ENCODE measurements at regions not wholly inside any gene's neighbourhood (a gene's known extent, or its start where the extent isn't known, plus 50 kb on each side); places are given as distances from the start of the nearest gene placed in this dataset.

- no peak for DNase-seq
Observed at GRCh38 chr2:237150186-237150585, 64.5 kb downstream of the COPS8 start.

- no peak for DNase-seq
Observed at GRCh38 chr2:237150831-237151375, 65.2 kb downstream of the COPS8 start.

- DNase-seq = no peak
Observed at GRCh38 chr2:237152361-237152760, 66.7 kb downstream of the COPS8 start.

- DNase-seq = no peak
Observed at GRCh38 chr2:237153181-237153580, 67.5 kb downstream of the COPS8 start.

GRCh38 chr2:237154082-237154638 is 68.5 kb downstream of the COPS8 start:
- DNase-seq = no peak

- no peak for DNase-seq
Observed at GRCh38 chr2:237154884-237155851, 69.5 kb downstream of the COPS8 start.

- DNase-seq = peak; percentile 55
Observed at GRCh38 chr2:237156031-237156856, 70.6 kb downstream of the COPS8 start.

- no peak for DNase-seq
Observed at GRCh38 chr2:237156857-237157779, 71.4 kb downstream of the COPS8 start.

- DNase-seq = no peak
Observed at GRCh38 chr2:237157780-237158102, 72.1 kb downstream of the COPS8 start.

- no peak for DNase-seq
Observed at GRCh38 chr2:237158194-237158593, 72.5 kb downstream of the COPS8 start.

- no peak for DNase-seq
Observed at GRCh38 chr2:237159006-237159911, 73.6 kb downstream of the COPS8 start.

- DNase-seq = no peak
Observed at GRCh38 chr2:237160271-237160919, 74.7 kb downstream of the COPS8 start.

GRCh38 chr2:237161189-237161588 is 75.5 kb downstream of the COPS8 start:
- no peak for DNase-seq

- DNase-seq = no peak
Observed at GRCh38 chr2:237162959-237163358, 77.3 kb downstream of the COPS8 start.

- no peak for DNase-seq
Observed at GRCh38 chr2:237164474-237165042, 78.9 kb downstream of the COPS8 start.

GRCh38 chr2:237165405-237166276 is 80.0 kb downstream of the COPS8 start:
- DNase-seq = no peak

- no peak for DNase-seq
Observed at GRCh38 chr2:237167038-237167437, 81.3 kb downstream of the COPS8 start.

- DNase-seq = no peak
Observed at GRCh38 chr2:237167934-237168333, 82.2 kb downstream of the COPS8 start.

- DNase-seq = no peak
Observed at GRCh38 chr2:237170020-237170419, 84.3 kb downstream of the COPS8 start.
